Tibial nerve (tissue), 4 donors: ENCODE measurements at regions not wholly inside any gene's neighbourhood (a gene's known extent, or its start where the extent isn't known, plus 50 kb on each side); places are given as distances from the start of the nearest gene placed in this dataset.
"Not testable (repeated sequence)": the region's sequence is repeated elsewhere in the genome, so short reads cannot be mapped to it uniquely, and the experiment has no call there.

Experiments
- DNase-seq, 2 donors: peaks; one replicate each; pipeline ENCODE4 v3.0.0-alpha.2; 2019; ENCODE audit warnings: low spot score in 2 of 2
- H3K27ac ChIP-seq, 4 donors: fragments of 200-600 bp; sonication (generic) in 3 of 4; one replicate each; pipeline ENCODE4 v1.5.1; 2017 to 2019; ENCODE audit warnings: mild to moderate bottlenecking in 1 of 4
- H3K27me3 ChIP-seq, 2 donors: fragments of 200-600 bp; sonication (generic) in 1 of 2; one replicate each; pipeline versions ENCODE4 v1.5.1 to v1.6.0; 2017 to 2019
- H3K36me3 ChIP-seq, 3 donors: fragments of 200-600 bp; sonication (generic); one replicate each; pipeline ENCODE4 v1.5.1; 2018 to 2019
- H3K4me1 ChIP-seq, 4 donors: fragments of 200-600 bp; sonication (generic) in 3 of 4; one replicate each; pipeline ENCODE4 v1.5.1; 2017 to 2019
- H3K4me3 ChIP-seq, 4 donors: fragments of 200-600 bp; sonication (generic) in 3 of 4; one replicate each; pipeline ENCODE4 v1.5.1; 2017 to 2019; ENCODE audit warnings: mild to moderate bottlenecking in 1 of 4, moderate library complexity in 1 of 4
- H3K9me3 ChIP-seq, 4 donors: fragments of 200-600 bp; sonication (generic) in 3 of 4; one replicate each; pipeline ENCODE4 v1.5.1; 2017 to 2019
- EP300 ChIP-seq, 2 donors: sonication (generic); formaldehyde crosslinking; IDR thresholded peaks; one replicate each; pipeline ENCODE4 v1.6.1; 2017; ENCODE audit warnings: antibody characterized with exemption in 2 of 2, mild to moderate bottlenecking in 1 of 2
- POLR2A ChIP-seq, 2 donors: fragments of 450-650 bp; IDR thresholded peaks; one replicate each; pipeline ENCODE4 v1.6.1; 2017; ENCODE audit warnings: antibody characterized with exemption in 2 of 2, mild to moderate bottlenecking in 2 of 2, moderate library complexity in 2 of 2
- WGBS, 2 donors: methylation state at CpG; one replicate each; pipeline ENCODE4 v1.1.5; 2018; 5-methylcytosine and 5-hydroxymethylcytosine counted together
- TF ChIP-seq, protein P1 (sequence below), 5 experiments: fragments of 200-600 bp in 3 of 5; fragments of 450-650 bp in 2 of 5; sonication (generic) in 3 of 5; IDR thresholded peaks; one replicate each; pipeline ENCODE4 v1.5.1; 2016 to 2019; ENCODE audit warnings: antibody characterized with exemption in 5 of 5, mild to moderate bottlenecking in 3 of 5, moderate library complexity in 2 of 5

DNA sequence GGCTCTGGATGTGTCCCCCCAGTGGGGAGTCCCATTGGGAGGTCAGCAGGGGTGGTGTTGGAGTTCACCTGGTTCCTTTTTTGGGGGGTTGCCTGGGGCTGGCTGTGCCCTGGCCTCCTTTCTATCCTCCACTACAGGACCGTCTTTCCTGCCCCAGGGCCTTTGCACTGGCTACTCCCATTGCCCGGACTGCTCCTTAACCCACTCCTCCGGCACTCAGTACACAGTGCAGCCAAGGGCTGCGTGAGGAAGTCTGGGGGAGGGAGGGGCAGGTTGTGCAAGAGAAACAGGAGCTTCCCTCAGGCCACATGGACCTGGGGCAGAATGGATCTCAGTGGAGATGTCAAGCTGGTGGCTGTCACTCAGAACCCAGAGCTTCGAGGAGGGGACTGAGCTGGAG, 429.3 kb upstream of the SULF2 start:
- H3K27me3 ChIP-seq = no peaks in the 10 kb centered on the region
- DNase-seq = no peak
- H3K4me3 ChIP-seq = no peak overlapping the region
- no peaks in the 10 kb centered on the region for H3K4me1 ChIP-seq
- H3K27ac ChIP-seq = no peak overlapping the region
- TF ChIP-seq, protein P1, sequence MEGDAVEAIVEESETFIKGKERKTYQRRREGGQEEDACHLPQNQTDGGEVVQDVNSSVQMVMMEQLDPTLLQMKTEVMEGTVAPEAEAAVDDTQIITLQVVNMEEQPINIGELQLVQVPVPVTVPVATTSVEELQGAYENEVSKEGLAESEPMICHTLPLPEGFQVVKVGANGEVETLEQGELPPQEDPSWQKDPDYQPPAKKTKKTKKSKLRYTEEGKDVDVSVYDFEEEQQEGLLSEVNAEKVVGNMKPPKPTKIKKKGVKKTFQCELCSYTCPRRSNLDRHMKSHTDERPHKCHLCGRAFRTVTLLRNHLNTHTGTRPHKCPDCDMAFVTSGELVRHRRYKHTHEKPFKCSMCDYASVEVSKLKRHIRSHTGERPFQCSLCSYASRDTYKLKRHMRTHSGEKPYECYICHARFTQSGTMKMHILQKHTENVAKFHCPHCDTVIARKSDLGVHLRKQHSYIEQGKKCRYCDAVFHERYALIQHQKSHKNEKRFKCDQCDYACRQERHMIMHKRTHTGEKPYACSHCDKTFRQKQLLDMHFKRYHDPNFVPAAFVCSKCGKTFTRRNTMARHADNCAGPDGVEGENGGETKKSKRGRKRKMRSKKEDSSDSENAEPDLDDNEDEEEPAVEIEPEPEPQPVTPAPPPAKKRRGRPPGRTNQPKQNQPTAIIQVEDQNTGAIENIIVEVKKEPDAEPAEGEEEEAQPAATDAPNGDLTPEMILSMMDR (IDR thresholded peaks at IDR 0.05) = no peak
- TF ChIP-seq EP300 (IDR thresholded peaks at IDR 0.05) = no peak
- TF ChIP-seq POLR2A (IDR thresholded peaks at IDR 0.05) = no peak
- 48 to 70% methylated on average over 5 of the region's 5 CpGs for WGBS, 2 donors
- H3K36me3 ChIP-seq = no peaks in the 10 kb centered on the region
- H3K9me3 ChIP-seq = no peaks in the 10 kb centered on the region

DNA sequence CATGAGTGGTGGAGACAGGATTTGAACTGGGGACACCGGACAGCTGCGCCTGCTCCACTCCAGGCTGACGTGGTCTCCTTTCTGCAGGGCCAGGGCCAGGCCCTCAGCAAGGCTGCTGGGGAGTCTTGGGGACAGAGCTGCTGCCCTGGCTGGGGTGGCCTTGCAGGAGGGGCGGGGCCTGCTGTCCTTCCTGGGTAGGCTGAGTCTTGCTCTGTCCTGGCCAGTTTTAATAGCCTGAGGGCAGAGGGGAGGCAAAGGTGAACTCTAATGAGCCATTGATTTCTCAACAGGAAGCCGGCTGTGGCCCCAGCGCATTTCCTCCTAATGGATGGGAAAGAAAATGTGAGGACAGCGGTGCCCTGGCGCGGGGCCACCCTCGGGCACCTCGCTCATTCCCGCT, 428.4 kb upstream of the SULF2 start:
- H3K4me1 ChIP-seq, H3K27me3 ChIP-seq, H3K9me3 ChIP-seq, H3K4me3 ChIP-seq, H3K27ac ChIP-seq, H3K36me3 ChIP-seq, DNase-seq: not testable (repeated sequence)
- whole genome bisulfite sequencing, 2 donors = 65 to 68% methylated on average over 11 to 12 of the region's 12 CpGs

DNA sequence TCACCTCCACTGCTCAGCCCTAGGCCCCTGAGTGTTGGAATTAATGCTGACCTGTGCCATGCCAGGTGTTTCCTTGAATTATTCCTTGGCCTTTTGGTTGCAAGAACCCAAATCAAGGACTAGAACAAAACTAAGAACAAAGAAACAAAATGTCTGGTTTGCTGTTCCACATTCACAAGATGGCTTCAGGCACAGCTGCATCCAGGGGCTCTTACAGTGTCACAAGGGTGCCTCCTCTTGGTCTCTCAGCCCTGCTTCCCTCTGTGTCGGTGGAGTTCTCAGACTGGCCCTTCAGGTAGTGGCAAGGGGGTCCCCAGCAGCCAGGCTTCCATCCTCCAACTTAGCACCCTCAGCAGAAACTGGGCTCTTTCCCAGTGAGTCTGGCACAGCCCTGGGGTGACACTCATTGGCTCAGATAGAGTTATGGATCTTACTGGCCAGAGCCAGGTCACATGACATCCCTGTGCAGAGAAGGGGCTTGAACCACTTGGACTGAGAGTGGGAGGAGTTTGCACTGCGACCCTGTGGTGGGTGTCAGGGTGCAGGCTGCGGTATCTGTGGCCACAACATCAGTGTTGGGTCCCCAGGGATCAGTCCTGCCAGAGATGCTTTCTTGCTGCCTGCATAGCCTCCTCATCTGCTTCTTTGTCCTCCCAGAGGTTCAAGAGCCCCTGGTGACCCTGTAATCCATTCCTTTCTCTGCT, 427.7 kb upstream of the SULF2 start:
- TF ChIP-seq POLR2A (IDR thresholded peaks at IDR 0.05) (no peak), EP300 (IDR thresholded peaks at IDR 0.05) (no peak)
- TF ChIP-seq, protein P1 (IDR thresholded peaks at IDR 0.05) = no peak
- 78 to 80% methylated on average over 3 of the region's 3 CpGs for WGBS, 2 donors
- no peaks in the 10 kb centered on the region for H3K36me3 ChIP-seq
- H3K4me1 ChIP-seq = no peaks in the 10 kb centered on the region
- no peak for DNase-seq
- no peaks in the 10 kb centered on the region for H3K27me3 ChIP-seq
- no peak overlapping the region for H3K4me3 ChIP-seq
- no peak overlapping the region for H3K27ac ChIP-seq
- H3K9me3 ChIP-seq = no peaks in the 10 kb centered on the region

DNA sequence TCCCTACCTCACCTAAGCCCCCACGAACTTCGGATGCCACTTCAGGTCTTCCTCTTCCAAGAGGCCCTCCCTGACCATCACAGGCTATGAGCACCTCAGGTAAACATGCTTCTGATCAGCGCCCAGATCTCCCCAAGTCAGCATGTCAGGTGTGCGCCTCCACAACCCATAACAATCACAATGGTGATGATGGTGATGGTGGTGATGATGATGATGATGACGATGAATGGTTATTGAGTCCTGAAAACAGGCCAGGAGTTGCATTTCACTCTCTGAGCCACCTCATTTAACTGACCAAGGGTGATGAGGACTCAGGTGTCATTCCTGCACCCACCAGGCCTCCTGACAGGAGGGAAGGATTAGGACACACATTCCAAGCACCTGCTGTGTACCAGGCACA, 426.6 kb upstream of the SULF2 start:
- Histone ChIP-seq H3K4me3 (no peak overlapping the region), H3K27me3 (no peaks in the 10 kb centered on the region), H3K36me3 (no peaks in the 10 kb centered on the region), H3K4me1 (no peaks in the 10 kb centered on the region), H3K27ac (no peak overlapping the region), H3K9me3 (no peaks in the 10 kb centered on the region)
- WGBS, 2 donors = 92 to 99% methylated on average over 5 of the region's 5 CpGs
- no peak for DNase-seq
- no peak for TF ChIP-seq POLR2A (IDR thresholded peaks at IDR 0.05)
- TF ChIP-seq, protein P1 (IDR thresholded peaks at IDR 0.05) = no peak
- TF ChIP-seq EP300 (IDR thresholded peaks at IDR 0.05) = no peak

DNA sequence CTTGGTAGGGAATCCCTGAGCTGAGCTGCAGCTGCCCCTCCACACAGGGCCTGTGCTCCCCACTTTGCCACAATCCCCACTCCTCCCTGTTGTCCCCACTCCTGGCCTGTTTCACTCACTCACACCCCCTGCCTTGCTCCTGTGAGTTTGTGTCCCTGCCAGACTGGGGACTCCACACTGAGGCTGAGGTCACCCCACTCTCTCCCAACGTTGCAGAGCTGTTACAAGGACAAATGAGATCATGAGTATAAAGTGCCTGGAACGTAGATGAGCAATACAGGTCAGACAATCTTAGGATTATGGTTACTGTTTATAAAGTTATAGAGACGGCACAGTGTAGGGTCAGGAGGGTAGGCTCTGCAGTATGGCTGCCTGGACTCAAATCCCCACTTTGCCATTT, 426.0 kb upstream of the SULF2 start:
- TF ChIP-seq POLR2A (IDR thresholded peaks at IDR 0.05) = no peak
- TF ChIP-seq, protein P1 (IDR thresholded peaks at IDR 0.05) = no peak
- no peak for TF ChIP-seq EP300 (IDR thresholded peaks at IDR 0.05)
- no peaks in the 10 kb centered on the region for H3K36me3 ChIP-seq
- WGBS, 2 donors = 50 to 62% methylated on average over 3 of the region's 3 CpGs

More for the DNA sequence above, 426.0 kb upstream of the SULF2 start:
- no peak for DNase-seq
- Histone ChIP-seq H3K4me3 (no peak overlapping the region), H3K9me3 (no peaks in the 10 kb centered on the region), H3K27me3 (no peaks in the 10 kb centered on the region), H3K27ac (no peak overlapping the region), H3K4me1 (no peaks in the 10 kb centered on the region)
